Subcutaneous abdominal adipose tissue (tissue), 5 donors: ENCODE measurements at regions not wholly inside any gene's neighbourhood (a gene's known extent, or its start where the extent isn't known, plus 50 kb on each side); places are given as distances from the start of the nearest gene placed in this dataset.

Experiments
- H3K27ac ChIP-seq: one replicate; pipeline ENCODE4 v1.7.0; 2013; ENCODE audit warnings: low read depth, mild to moderate bottlenecking, inconsistent platforms, low read length, moderate library complexity
- H3K27me3 ChIP-seq, 5 donors: one replicate each; pipeline ENCODE4 v1.7.0; 2013; ENCODE audit warnings: low read length in 5 of 5, inconsistent platforms in 1 of 5; ENCODE audit not compliant: control insufficient read depth in 5 of 5, insufficient read depth in 4 of 5
- H3K36me3 ChIP-seq, 5 donors: one replicate each; pipeline ENCODE4 v1.7.0; 2013; ENCODE audit warnings: low read length in 5 of 5; ENCODE audit not compliant: control insufficient read depth in 5 of 5, insufficient read depth in 5 of 5
- H3K4me1 ChIP-seq, 5 donors: one replicate each; pipeline ENCODE4 v1.7.0; 2013; ENCODE audit warnings: low read length in 5 of 5, mild to moderate bottlenecking in 3 of 5, moderate library complexity in 1 of 5; ENCODE audit not compliant: control insufficient read depth in 5 of 5, insufficient read depth in 5 of 5
- H3K4me3 ChIP-seq, 5 donors: one replicate each; pipeline ENCODE4 v1.7.0; 2013; ENCODE audit warnings: low read length in 5 of 5, low read depth in 1 of 5
- H3K9ac ChIP-seq, 5 donors: one replicate each; pipeline ENCODE4 v1.7.0; 2013; ENCODE audit warnings: low read length in 5 of 5, mild to moderate bottlenecking in 4 of 5, moderate library complexity in 3 of 5
- H3K9me3 ChIP-seq, 5 donors: one replicate each; pipeline ENCODE4 v1.7.0; 2013; ENCODE audit warnings: low read length in 5 of 5; ENCODE audit not compliant: control insufficient read depth in 5 of 5
- donor health status: healthy.
- donor health status: healthy.
- donor health status: healthy.
- donor health status: healthy.
- donor health status: healthy.

DNA sequence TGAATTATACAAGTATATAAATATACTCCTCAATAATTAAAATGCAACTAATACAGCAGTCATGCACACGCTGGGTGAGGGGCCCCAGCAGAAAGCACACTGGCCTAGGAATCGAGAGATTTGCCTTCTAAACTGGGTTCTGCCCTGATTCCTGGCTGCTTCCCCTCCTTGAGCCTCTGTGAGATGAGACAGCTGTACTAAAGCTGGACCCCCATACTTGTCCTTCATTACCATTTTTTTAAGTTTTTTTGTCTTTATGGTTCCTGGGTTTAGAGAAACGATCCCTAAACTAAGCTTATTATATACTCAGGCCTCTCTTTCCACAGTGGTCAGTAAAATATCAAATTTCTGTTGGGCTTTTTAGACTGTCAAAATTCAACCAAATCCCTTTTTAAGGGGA, 195.1 kb upstream of the DYNLRB2 start:
- H3K4me3 ChIP-seq = no peak overlapping the region
- no peak overlapping the region for H3K9ac ChIP-seq
- H3K27me3 ChIP-seq = peaks cover 0 to 3% (median 0%) of the 10 kb centered on the region in 5 donors
- H3K27ac ChIP-seq = no peak overlapping the region
- no peaks in the 10 kb centered on the region for H3K36me3 ChIP-seq
- peaks cover 0 to 7% (median 0%) of the 10 kb centered on the region in 5 donors for H3K9me3 ChIP-seq
- H3K4me1 ChIP-seq = peaks cover 0 to 8% (median 3%) of the 10 kb centered on the region in 5 donors

GRCh38 chr16:80344570-80344969, 196.2 kb upstream of the DYNLRB2 start:
- Histone ChIP-seq H3K4me3 (no peak overlapping the region), H3K27me3 (peaks cover 0 to 4% (median 0%) of the 10 kb centered on the region in 5 donors), H3K4me1 (peaks cover 0 to 8% (median 3%) of the 10 kb centered on the region in 5 donors), H3K9me3 (peaks cover 0 to 7% (median 0%) of the 10 kb centered on the region in 5 donors), H3K9ac (no peak overlapping the region), H3K27ac (no peak overlapping the region), H3K36me3 (no peaks in the 10 kb centered on the region)

DNA sequence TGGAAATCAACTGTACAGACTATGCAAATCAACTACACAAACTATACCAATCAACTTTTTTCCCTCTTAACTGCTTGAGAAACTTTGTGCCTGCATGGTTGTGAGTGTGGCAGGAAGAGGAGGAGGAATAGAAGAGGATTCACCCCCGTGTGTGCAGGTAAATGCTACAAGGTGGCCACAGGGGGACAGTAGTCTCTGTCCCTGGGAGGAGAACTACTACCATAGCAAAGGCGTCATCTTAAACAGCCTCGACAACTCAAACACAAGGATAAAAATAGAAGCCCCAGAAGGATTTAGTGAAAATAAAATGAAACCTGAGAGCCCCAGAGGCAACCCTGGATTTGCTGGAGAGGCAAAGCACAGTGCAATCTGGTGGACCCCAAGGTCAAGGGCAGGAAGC, 199.5 kb upstream of the DYNLRB2 start:
- Histone ChIP-seq H3K9me3 (no peaks in the 10 kb centered on the region), H3K4me3 (no peak overlapping the region), H3K4me1 (peaks cover 0 to under 1% (median 0%) of the 10 kb centered on the region in 5 donors), H3K9ac (no peak overlapping the region), H3K27me3 (peaks cover 0 to 4% (median 0%) of the 10 kb centered on the region in 5 donors), H3K36me3 (no peaks in the 10 kb centered on the region), H3K27ac (no peak overlapping the region)

DNA sequence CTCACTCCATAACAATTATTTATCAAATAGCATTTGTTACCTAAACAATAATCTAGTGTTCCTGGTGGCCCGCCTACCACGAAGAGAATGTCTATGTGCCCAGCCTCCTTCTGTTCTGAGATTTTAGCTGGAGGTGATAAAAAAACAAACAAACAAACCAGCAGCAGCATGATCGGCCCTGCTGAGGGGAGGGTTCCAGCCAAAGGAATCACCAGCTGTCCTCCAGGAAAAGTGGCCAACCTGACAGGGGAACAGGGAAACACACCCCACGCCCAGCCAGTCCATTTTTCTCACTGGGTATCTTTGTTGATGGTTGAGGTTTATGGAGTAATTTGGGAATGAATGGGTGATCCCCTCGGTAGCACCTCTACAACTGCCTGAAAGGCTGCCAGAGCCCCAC, 203.0 kb upstream of the DYNLRB2 start:
- H3K4me1 ChIP-seq = no peaks in the 10 kb centered on the region
- H3K27me3 ChIP-seq = peaks cover 0 to 4% (median 0%) of the 10 kb centered on the region in 5 donors
- H3K4me3 ChIP-seq = no peak overlapping the region
- no peaks in the 10 kb centered on the region for H3K9me3 ChIP-seq
- H3K9ac ChIP-seq = no peak overlapping the region
- no peaks in the 10 kb centered on the region for H3K36me3 ChIP-seq
- H3K27ac ChIP-seq = no peak overlapping the region

- Histone ChIP-seq H3K27me3 (no peaks in the 10 kb centered on the region), H3K4me3 (no peak overlapping the region), H3K27ac (no peak overlapping the region), H3K9ac (no peak overlapping the region), H3K36me3 (no peaks in the 10 kb centered on the region), H3K4me1 (no peaks in the 10 kb centered on the region), H3K9me3 (no peaks in the 10 kb centered on the region)
Measured at GRCh38 chr16:80330803-80331202, 210.0 kb upstream of the DYNLRB2 start.

GRCh38 chr16:80330150-80330549, 210.6 kb upstream of the DYNLRB2 start:
- H3K27ac ChIP-seq = no peak overlapping the region
- H3K9ac ChIP-seq = no peak overlapping the region
- no peak overlapping the region for H3K4me3 ChIP-seq
- no peaks in the 10 kb centered on the region for H3K9me3 ChIP-seq
- H3K27me3 ChIP-seq = no peaks in the 10 kb centered on the region
- H3K36me3 ChIP-seq = no peaks in the 10 kb centered on the region
- H3K4me1 ChIP-seq = no peaks in the 10 kb centered on the region

DNA sequence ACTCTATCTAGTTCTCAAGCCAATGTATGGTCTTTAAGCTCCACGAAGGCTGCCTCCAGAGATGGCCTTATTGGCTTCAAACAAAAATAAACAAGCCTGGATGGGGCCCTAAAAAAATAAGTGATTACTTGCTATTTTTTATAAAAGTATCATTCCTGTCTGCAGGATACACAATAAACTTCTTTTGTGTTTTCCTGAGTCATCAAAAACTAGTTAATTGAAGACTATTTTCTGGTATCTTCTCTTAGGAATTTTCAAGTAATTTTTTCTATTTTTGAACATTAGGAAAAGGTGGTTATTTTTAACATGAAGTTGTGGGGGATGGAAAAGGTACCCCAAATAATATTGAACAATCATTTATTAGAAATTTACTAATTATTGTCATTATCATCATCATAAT, 213.1 kb upstream of the DYNLRB2 start:
- Histone ChIP-seq H3K4me3 (no peak overlapping the region), H3K36me3 (no peaks in the 10 kb centered on the region), H3K9ac (no peak overlapping the region), H3K9me3 (no peaks in the 10 kb centered on the region), H3K27me3 (no peaks in the 10 kb centered on the region), H3K4me1 (no peaks in the 10 kb centered on the region), H3K27ac (no peak overlapping the region)

DNA sequence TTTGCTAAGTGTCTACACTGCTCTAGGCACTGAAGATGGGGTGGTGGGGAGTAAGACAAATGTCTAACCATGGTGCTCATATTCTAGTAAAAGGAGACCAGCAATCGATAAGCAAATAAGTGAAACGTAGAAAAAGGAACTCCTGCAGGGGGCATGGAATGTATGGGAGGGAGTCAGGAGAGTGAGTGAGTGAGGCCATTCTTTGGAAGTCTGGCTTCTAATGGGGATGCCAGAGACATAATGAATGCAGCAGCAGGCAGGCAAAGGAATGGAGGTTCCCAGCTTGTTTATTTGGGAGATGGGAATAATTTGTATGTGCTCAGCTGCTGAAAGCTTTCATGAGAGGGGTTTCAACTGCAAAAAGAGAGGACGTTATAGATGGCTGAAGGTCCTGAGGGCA, 216.4 kb upstream of the DYNLRB2 start:
- Histone ChIP-seq H3K27ac (no peak overlapping the region), H3K9me3 (no peaks in the 10 kb centered on the region), H3K4me3 (no peak overlapping the region), H3K9ac (no peak overlapping the region), H3K4me1 (no peaks in the 10 kb centered on the region), H3K36me3 (no peaks in the 10 kb centered on the region), H3K27me3 (no peaks in the 10 kb centered on the region)

DNA sequence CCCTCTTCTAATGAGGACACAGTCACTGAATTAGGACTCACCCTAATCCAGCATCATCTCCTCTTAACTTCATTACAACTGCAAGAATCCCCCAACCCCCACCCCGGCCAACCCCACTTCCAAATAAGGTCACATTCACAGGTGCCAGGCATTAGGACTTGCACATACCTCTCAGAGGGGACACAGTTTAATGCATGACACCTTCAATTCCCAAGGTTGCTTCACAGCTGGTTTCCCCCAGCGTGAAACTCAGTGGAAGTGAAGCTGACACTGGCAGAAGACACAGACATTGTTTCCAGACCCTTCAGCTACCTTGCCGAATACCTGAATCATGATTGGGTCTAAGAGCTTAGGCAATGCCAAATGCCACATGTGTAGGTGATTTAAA, 217.0 kb upstream of the DYNLRB2 start:
- Histone ChIP-seq H3K9ac (no peak overlapping the region), H3K4me3 (no peak overlapping the region), H3K27me3 (no peaks in the 10 kb centered on the region), H3K36me3 (no peaks in the 10 kb centered on the region), H3K27ac (no peak overlapping the region), H3K9me3 (no peaks in the 10 kb centered on the region), H3K4me1 (no peaks in the 10 kb centered on the region)

- no peak overlapping the region for H3K27ac ChIP-seq
Measured at GRCh38 chr16:80323187-80323807, 217.5 kb upstream of the DYNLRB2 start.

More at GRCh38 chr16:80323187-80323807, 217.5 kb upstream of the DYNLRB2 start:
- Histone ChIP-seq H3K36me3 (no peaks in the 10 kb centered on the region), H3K9ac (no peak overlapping the region), H3K4me3 (no peak overlapping the region), H3K4me1 (no peaks in the 10 kb centered on the region), H3K27me3 (no peaks in the 10 kb centered on the region), H3K9me3 (no peaks in the 10 kb centered on the region)
